Glutamatergic neuron (in vitro differentiated cells): ENCODE measurements at regions not wholly inside any gene's neighbourhood (a gene's known extent, or its start where the extent isn't known, plus 50 kb on each side); places are given as distances from the start of the nearest gene placed in this dataset.

Experiments used
- DNase-seq: peaks from one replicate; pipeline ENCODE4 v3.0.0; 2022
- H3K27ac Mint-ChIP-seq: one replicate; pipeline ENCODE4 v1.8.0; 2020; ENCODE audit warnings: mild to moderate bottlenecking, mixed read lengths, inconsistent platforms; ENCODE audit not compliant: unreplicated experiment
- H3K27me3 Mint-ChIP-seq: one replicate; pipeline ENCODE4 v1.8.0; 2020; ENCODE audit warnings: mild to moderate bottlenecking, moderate library complexity, mixed read lengths, inconsistent platforms; ENCODE audit not compliant: unreplicated experiment
- H3K36me3 Mint-ChIP-seq: one replicate; pipeline ENCODE4 v1.8.0; 2020; ENCODE audit warnings: mild to moderate bottlenecking, mixed read lengths, inconsistent platforms; ENCODE audit not compliant: unreplicated experiment
- H3K4me1 Mint-ChIP-seq: one replicate; pipeline ENCODE4 v1.8.0; 2020; ENCODE audit warnings: mild to moderate bottlenecking, low read depth, mixed read lengths, inconsistent platforms; ENCODE audit not compliant: unreplicated experiment
- H3K4me3 Mint-ChIP-seq: one replicate; pipeline ENCODE4 v1.8.0; 2020; ENCODE audit warnings: mild to moderate bottlenecking, mixed read lengths, inconsistent platforms; ENCODE audit not compliant: unreplicated experiment
- H3K9me3 Mint-ChIP-seq: one replicate; pipeline ENCODE4 v1.8.0; 2020; ENCODE audit warnings: mild to moderate bottlenecking, moderate library complexity, mixed read lengths, inconsistent platforms; ENCODE audit not compliant: unreplicated experiment
- CTCF ChIP-seq: fragments of 200-600 bp; sonication (generic); IDR thresholded peaks from one replicate; pipeline ENCODE4 v1.5.0; 2021; ENCODE audit not compliant: partially characterized antibody, unreplicated experiment

GRCh38 chr22:48431014-48431413, 1396.7 kb downstream of the BRD1 start:
- Mint-ChIP-seq H3K4me3 (no peak overlapping the region), H3K4me1 (no peaks in the 10 kb centered on the region), H3K27me3 (peaks cover 8% of the 10 kb centered on the region), H3K36me3 (peaks cover 11% of the 10 kb centered on the region), H3K9me3 (peaks cover 23% of the 10 kb centered on the region), H3K27ac (no peak overlapping the region)
- DNase-seq, result no peak
- TF ChIP-seq CTCF, result no peak

GRCh38 chr22:48429446-48430020, 1398.1 kb downstream of the BRD1 start:
- Mint-ChIP-seq H3K27ac (no peak overlapping the region), H3K4me3 (no peak overlapping the region), H3K4me1 (no peaks in the 10 kb centered on the region), H3K9me3 (peaks cover 24% of the 10 kb centered on the region), H3K27me3 (peaks cover 8% of the 10 kb centered on the region), H3K36me3 (peaks cover 5% of the 10 kb centered on the region)
- DNase-seq, result no peak
- no peak for TF ChIP-seq CTCF

GRCh38 chr22:48428631-48429371, 1398.9 kb downstream of the BRD1 start:
- no peak overlapping the region for H3K27ac Mint-ChIP-seq
- TF ChIP-seq CTCF, result no peak
- H3K4me3 Mint-ChIP-seq, result no peak overlapping the region
- no peaks in the 10 kb centered on the region for H3K4me1 Mint-ChIP-seq
- no peak for DNase-seq
- H3K27me3 Mint-ChIP-seq, result peaks cover 11% of the 10 kb centered on the region
- peaks cover 22% of the 10 kb centered on the region for H3K9me3 Mint-ChIP-seq
- peaks cover under 1% of the 10 kb centered on the region for H3K36me3 Mint-ChIP-seq

GRCh38 chr22:48427731-48428211, 1399.9 kb downstream of the BRD1 start:
- no peaks in the 10 kb centered on the region for H3K36me3 Mint-ChIP-seq
- peaks cover 13% of the 10 kb centered on the region for H3K27me3 Mint-ChIP-seq
- no peak overlapping the region for H3K27ac Mint-ChIP-seq
- peaks cover 23% of the 10 kb centered on the region for H3K9me3 Mint-ChIP-seq
- no peak for DNase-seq
- H3K4me1 Mint-ChIP-seq, result no peaks in the 10 kb centered on the region
- H3K4me3 Mint-ChIP-seq, result no peak overlapping the region
- no peak for TF ChIP-seq CTCF
